A549 (cell line): ENCODE measurements at regions not wholly inside any gene's neighbourhood (a gene's known extent, or its start where the extent isn't known, plus 50 kb on each side); places are given as distances from the start of the nearest gene placed in this dataset.

ENCODE experiments used
- EP300 ChIP-seq, 2 experiments: fragments of >200 bp; sonication (Bioruptor Twin); formaldehyde crosslinking; IDR thresholded peaks; 2 replicates in 1 of 2; 3 replicates in 1 of 2; pipeline ENCODE4 v1.6.1; 2016 to 2017
- POLR2A ChIP-seq: IDR thresholded peaks from 2 replicates; pipeline ENCODE4 v1.6.1; 2012; ENCODE audit warnings: mild to moderate bottlenecking, low read length
- TF ChIP-seq, protein P1 (sequence below): fragments of >200 bp; sonication (Bioruptor Twin); formaldehyde crosslinking; IDR thresholded peaks from 3 replicates; pipeline ENCODE4 v1.5.1; 2016
- TF ChIP-seq, protein P2 (sequence below): IDR thresholded peaks from 2 replicates; pipeline ENCODE4 v1.6.1; 2012

DNA sequence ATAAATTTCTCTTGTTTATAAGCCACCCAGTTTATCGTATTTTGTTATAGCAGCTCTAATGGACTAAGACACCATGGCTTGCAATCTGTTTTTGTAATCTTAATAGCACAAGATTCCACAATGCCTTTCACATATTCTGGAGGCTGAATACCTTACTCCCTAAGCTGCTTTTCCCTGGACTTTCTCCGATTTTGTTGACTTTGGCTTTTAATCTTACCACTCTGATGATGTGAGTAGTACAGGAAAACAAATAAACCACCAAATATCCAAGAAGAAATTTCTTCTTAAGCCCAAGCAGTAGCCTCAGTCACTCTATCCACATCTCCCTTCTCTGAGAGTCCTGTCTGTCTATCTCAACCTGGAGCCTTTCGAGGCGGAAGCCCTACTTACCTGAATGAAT lies 838.6 kb downstream of the LTN1 start:
- TF ChIP-seq, protein P1, sequence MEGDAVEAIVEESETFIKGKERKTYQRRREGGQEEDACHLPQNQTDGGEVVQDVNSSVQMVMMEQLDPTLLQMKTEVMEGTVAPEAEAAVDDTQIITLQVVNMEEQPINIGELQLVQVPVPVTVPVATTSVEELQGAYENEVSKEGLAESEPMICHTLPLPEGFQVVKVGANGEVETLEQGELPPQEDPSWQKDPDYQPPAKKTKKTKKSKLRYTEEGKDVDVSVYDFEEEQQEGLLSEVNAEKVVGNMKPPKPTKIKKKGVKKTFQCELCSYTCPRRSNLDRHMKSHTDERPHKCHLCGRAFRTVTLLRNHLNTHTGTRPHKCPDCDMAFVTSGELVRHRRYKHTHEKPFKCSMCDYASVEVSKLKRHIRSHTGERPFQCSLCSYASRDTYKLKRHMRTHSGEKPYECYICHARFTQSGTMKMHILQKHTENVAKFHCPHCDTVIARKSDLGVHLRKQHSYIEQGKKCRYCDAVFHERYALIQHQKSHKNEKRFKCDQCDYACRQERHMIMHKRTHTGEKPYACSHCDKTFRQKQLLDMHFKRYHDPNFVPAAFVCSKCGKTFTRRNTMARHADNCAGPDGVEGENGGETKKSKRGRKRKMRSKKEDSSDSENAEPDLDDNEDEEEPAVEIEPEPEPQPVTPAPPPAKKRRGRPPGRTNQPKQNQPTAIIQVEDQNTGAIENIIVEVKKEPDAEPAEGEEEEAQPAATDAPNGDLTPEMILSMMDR: no peak
- TF ChIP-seq, protein P2, sequence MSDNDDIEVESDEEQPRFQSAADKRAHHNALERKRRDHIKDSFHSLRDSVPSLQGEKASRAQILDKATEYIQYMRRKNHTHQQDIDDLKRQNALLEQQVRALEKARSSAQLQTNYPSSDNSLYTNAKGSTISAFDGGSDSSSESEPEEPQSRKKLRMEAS: no peak
- TF ChIP-seq POLR2A: no peak
- TF ChIP-seq EP300 (IDR thresholded peaks at IDR 0.05): no peak
